SK-N-MC (cell line): ENCODE measurements at regions not wholly inside any gene's neighbourhood (a gene's known extent, or its start where the extent isn't known, plus 50 kb on each side); places are given as distances from the start of the nearest gene placed in this dataset.

Experiments
- EZH2 ChIP-seq: fragments of 200-600 bp; sonication (generic); IDR thresholded peaks from one replicate; pipeline ENCODE4 v1.6.1; 2017; ENCODE audit warnings: antibody characterized with exemption
- POLR2AphosphoS5 ChIP-seq: IDR thresholded peaks from 2 replicates; pipeline ENCODE4 v1.6.1; 2012; ENCODE audit warnings: mild to moderate bottlenecking, low read depth, low read length, borderline replicate concordance

DNA sequence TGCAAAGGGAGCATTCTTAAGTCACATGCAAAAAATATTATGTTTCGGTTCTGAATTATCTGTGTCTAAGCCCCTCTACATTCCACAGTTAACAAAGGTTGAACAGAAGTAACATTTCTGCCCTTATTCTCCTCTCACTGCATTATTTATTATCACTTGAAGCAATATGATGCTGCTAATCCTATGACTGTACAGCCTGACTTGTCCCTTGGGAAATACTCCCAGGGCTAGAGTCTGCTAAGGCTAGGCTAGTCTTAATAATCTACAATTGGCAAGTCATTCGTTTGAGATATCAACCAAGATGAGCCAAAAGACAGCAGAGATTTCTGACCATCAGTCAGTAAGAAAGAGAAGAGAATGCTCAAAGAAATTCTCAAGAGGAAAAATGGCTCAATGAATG is 226.9 kb upstream of the HCCS start:
- TF ChIP-seq POLR2AphosphoS5 (no peak), EZH2 (no peak)
